ENCODE measurements at regions not wholly inside any gene's neighbourhood (a gene's known extent, or its start where the extent isn't known, plus 50 kb on each side); places are given as distances from the start of the nearest gene placed in this dataset.
"Not testable (repeated sequence)": the region's sequence is repeated elsewhere in the genome, so short reads cannot be mapped to it uniquely, and the experiment has no call there.

DNA sequence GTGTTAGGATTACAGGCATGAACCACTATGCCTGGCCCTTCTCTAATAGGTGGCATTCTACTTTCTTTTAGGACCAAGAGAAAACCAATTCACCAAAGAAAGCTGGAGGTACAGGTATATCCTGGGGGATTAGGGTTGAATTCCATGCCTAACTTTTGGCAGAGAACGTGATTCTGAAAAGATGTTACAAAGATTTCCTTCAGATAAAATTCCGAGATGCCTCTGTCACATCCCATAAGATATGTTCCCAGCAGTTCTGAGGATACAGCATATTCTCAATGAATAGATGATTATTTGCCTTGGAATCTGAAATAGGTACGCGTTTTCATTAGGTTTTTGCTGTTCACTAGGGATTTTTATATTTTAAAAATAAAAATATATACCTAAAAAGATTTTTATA is 111.9 kb upstream of the KRAS start:
- H3K4me1 ChIP-seq: no peaks in the 10 kb centered on the region
- TF ChIP-seq CTCF (IDR thresholded peaks at IDR 0.05) (no peak), POLR2A (IDR thresholded peaks at IDR 0.05) (no peak)
- WGBS, 4 donors: 86 to 93% (median 89%) methylated on average over 4 of the region's 4 CpGs
- no peaks in the 10 kb centered on the region for H3K9me3 ChIP-seq
- H3K36me3 ChIP-seq: no peaks in the 10 kb centered on the region
- DNase-seq: no peak
- H3K27ac ChIP-seq: no peak overlapping the region
- no peak overlapping the region for H3K4me3 ChIP-seq
- no peaks in the 10 kb centered on the region for H3K27me3 ChIP-seq
- intact Hi-C loops (cut with DNase I): no loop called here
- no peak for ATAC-seq

GRCh38 chr12:25361511-25361910 is 110.8 kb upstream of the KRAS start:
- intact Hi-C loops (cut with DNase I): no loop called here
- TF ChIP-seq POLR2A (IDR thresholded peaks at IDR 0.05) (no peak), CTCF (IDR thresholded peaks at IDR 0.05) (no peak)
- Histone ChIP-seq H3K9me3 (no peaks in the 10 kb centered on the region), H3K27ac (no peak overlapping the region), H3K4me3 (no peak overlapping the region), H3K36me3 (no peaks in the 10 kb centered on the region), H3K27me3 (no peaks in the 10 kb centered on the region), H3K4me1 (no peaks in the 10 kb centered on the region)
- no peak for ATAC-seq
- DNase-seq: no peak
- 77 to 83% (median 81%) methylated on average over 2 of the region's 2 CpGs for WGBS, 4 donors

DNA sequence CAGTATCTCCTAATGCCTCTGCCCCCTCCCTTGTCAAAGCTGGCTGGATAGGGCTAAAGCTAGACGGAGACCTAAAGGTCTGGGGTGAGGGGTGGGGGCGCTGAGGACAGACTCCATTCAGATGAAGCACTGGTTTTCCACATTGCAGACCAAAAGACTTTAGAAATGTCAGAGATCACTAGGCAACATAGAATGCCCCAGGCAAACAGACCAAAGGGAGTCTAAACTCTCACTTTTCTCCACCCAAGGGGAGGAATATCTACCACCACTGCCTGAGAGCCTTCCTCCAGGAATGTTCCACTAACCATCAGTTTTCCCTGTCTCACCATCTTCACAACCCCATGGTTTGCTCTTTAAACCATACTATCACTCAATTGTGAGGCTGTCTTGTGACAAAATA is 106.9 kb upstream of the KRAS start:
- 70 to 75% (median 74%) methylated on average over 2 of the region's 2 CpGs for WGBS, 4 donors
- ATAC-seq (no peak), DNase-seq (no peak)
- Histone ChIP-seq H3K4me1 (no peaks in the 10 kb centered on the region), H3K27ac (no peak overlapping the region), H3K9me3 (no peaks in the 10 kb centered on the region), H3K27me3 (no peaks in the 10 kb centered on the region), H3K4me3 (no peak overlapping the region), H3K36me3 (no peaks in the 10 kb centered on the region)
- TF ChIP-seq POLR2A (IDR thresholded peaks at IDR 0.05) (no peak), CTCF (IDR thresholded peaks at IDR 0.05) (no peak)
- intact Hi-C loops (cut with DNase I): no loop called here

DNA sequence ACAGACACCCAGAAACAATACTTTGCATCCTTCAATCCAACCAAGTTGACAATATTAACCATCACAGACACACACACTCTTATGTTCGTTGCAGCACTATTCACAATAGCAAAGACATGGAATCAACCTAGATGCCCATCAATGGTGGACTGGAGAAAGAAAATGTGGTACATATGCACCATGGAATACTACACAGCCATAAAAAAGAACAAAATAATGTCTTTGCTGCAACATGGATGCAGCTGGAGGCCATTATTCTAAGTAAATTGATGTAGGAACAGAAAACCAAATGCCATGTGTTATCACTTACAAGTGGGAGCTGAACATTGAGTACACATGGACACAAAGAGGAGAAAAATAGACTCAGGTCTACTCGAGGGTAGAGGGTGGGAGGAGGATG is 102.2 kb upstream of the KRAS start:
- intact Hi-C loops (cut with DNase I); H3K27ac ChIP-seq; H3K4me1 ChIP-seq; DNase-seq; H3K9me3 ChIP-seq; H3K27me3 ChIP-seq; H3K36me3 ChIP-seq; ATAC-seq; H3K4me3 ChIP-seq: not testable (repeated sequence)
- 72 to 85% (median 79%) methylated on average over 2 of the region's 2 CpGs for WGBS, 4 donors

DNA sequence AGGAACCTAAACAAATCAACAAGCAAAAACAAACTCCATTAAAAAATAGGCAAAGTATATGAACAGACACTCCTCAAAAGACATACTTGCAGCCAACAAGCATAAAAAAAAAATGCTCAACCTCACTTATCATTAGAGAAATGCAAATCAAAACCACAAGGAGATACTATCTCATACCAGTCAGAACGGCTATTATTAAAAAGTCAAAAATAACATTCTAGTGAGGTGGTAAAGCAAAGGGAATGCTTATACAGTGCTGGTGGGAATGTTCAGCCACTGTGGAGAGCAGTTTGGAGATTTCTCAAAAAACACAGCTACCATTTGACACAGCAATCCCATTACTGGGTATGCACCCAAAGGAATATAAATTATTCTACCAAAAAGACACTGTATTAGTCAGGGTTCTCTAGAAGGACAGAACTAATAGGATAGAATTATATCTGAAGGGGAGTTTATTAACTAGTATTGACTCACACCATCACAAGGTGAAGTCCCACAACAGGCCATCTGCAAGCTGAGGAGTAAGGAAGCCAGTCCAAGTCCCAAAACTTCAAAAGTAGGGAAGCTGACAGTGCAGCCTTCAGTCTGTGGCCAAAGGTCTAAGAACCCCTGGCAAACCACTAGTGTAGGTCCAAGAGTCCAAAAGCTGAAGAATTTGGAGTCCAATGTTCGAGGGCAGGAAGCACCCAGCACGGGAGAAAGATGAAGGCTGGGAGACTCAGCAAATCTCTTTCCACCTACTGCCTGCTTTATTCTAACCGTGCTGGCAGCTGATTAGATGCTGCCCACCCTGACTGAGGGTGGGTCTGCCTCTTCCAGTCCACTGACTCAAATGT is 101.6 kb upstream of the KRAS start:
- Histone ChIP-seq H3K4me3 (no peak overlapping the region), H3K27ac (no peak overlapping the region), H3K4me1 (no peaks in the 10 kb centered on the region), H3K27me3 (no peaks in the 10 kb centered on the region), H3K36me3 (no peaks in the 10 kb centered on the region), H3K9me3 (no peaks in the 10 kb centered on the region)
- intact Hi-C loops (cut with DNase I): no loop called here
- 69 to 81% (median 74%) methylated on average over 4 of the region's 4 CpGs for WGBS, 4 donors
- DNase-seq: no peak
- TF ChIP-seq POLR2A (IDR thresholded peaks at IDR 0.05) (no peak), CTCF (IDR thresholded peaks at IDR 0.05) (no peak)
- ATAC-seq: no peak
